NCI-H345 (cell line): ENCODE measurements at regions not wholly inside any gene's neighbourhood (a gene's known extent, or its start where the extent isn't known, plus 50 kb on each side); places are given as distances from the start of the nearest gene placed in this dataset.
A peak's percentile ranks its signal among the peaks of the same experiment; 100 is the strongest.
"Not testable (repeated sequence)": the region's sequence is repeated elsewhere in the genome, so short reads cannot be mapped to it uniquely, and the experiment has no call there.

ENCODE experiments used
- DNase-seq: peaks from one replicate; lab custom pipeline; 2025; lab: John Stamatoyannopoulos, UW

- no peak for DNase-seq
These were observed 54.2 kb upstream of the NFIA start for GRCh38 chr1:61028136-61028535.

GRCh38 chr1:61018068-61018467 is 64.3 kb upstream of the NFIA start:
- not testable (repeated sequence) for DNase-seq

GRCh38 chr1:61017651-61018050 is 64.7 kb upstream of the NFIA start:
- no peak for DNase-seq

GRCh38 chr1:61013946-61014667 is 68.3 kb upstream of the NFIA start:
- DNase-seq: no peak

GRCh38 chr1:61013189-61013945 is 69.0 kb upstream of the NFIA start:
- DNase-seq: no peak

- DNase-seq: peak; percentile 50
These were observed 70.0 kb upstream of the NFIA start for GRCh38 chr1:61012341-61012761.

GRCh38 chr1:61011561-61012263 is 70.6 kb upstream of the NFIA start:
- peak; percentile 96 for DNase-seq

- no peak for DNase-seq
These were observed 74.6 kb upstream of the NFIA start for GRCh38 chr1:61007534-61008364.

- DNase-seq: no peak
These were observed 76.5 kb upstream of the NFIA start for GRCh38 chr1:61005614-61006580.

- DNase-seq: no peak
These were observed 77.9 kb upstream of the NFIA start for GRCh38 chr1:61004262-61005003.

- no peak for DNase-seq
These were observed 82.0 kb upstream of the NFIA start for GRCh38 chr1:61000327-61000726.

GRCh38 chr1:60998786-60999185 is 83.6 kb upstream of the NFIA start:
- DNase-seq: no peak

GRCh38 chr1:60994828-60995492 is 87.4 kb upstream of the NFIA start:
- DNase-seq: no peak

- DNase-seq: no peak
These were observed 88.0 kb upstream of the NFIA start for GRCh38 chr1:60994369-60994768.

- DNase-seq: no peak
These were observed 90.2 kb upstream of the NFIA start for GRCh38 chr1:60992165-60992564.

- no peak for DNase-seq
These were observed 91.7 kb upstream of the NFIA start for GRCh38 chr1:60990714-60991090.

- no peak for DNase-seq
These were observed 92.3 kb upstream of the NFIA start for GRCh38 chr1:60989749-60990713.

GRCh38 chr1:60988891-60989290 is 93.5 kb upstream of the NFIA start:
- DNase-seq: no peak
